CD4-positive, alpha-beta T cell treated with Interleukin-15 for 1 hour (primary cell): ENCODE measurements at regions not wholly inside any gene's neighbourhood (a gene's known extent, or its start where the extent isn't known, plus 50 kb on each side); places are given as distances from the start of the nearest gene placed in this dataset.
"Not testable (repeated sequence)": the region's sequence is repeated elsewhere in the genome, so short reads cannot be mapped to it uniquely, and the experiment has no call there.

Experiments used
- DNase-seq: peaks from one replicate; pipeline ENCODE4 v3.0.0-alpha.2; 2020

- DNase-seq = no peak
These were observed 331.2 kb downstream of the QKI start for GRCh38 chr6:163745536-163746400.

GRCh38 chr6:163744256-163744925, 329.9 kb downstream of the QKI start:
- DNase-seq = no peak

DNA sequence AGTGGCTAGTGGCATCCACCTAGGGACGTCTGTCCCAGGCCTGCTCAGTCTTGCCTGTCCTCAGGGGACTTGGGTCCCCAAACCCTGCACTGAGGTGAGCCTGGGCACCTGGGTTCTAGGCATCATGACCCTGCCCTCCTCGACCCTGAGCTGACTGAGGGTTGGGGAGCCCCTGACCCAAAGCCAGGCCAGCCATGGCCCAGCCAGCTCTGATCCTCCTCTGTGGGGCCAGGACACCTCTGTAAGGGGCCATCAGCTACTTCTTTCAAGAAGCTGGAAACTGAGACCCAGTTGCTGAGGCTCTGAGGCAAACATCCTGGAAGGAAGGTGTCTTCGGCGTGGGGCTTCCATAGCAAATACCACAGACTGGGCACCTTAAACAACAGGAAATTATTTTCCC, 329.3 kb downstream of the QKI start:
- DNase-seq = no peak

- DNase-seq = no peak
These were observed 327.3 kb downstream of the QKI start for GRCh38 chr6:163741743-163742363.

GRCh38 chr6:163741342-163741741, 326.8 kb downstream of the QKI start:
- no peak for DNase-seq

- DNase-seq = no peak
These were observed 325.4 kb downstream of the QKI start for GRCh38 chr6:163739966-163740365.

- DNase-seq = no peak
These were observed 324.8 kb downstream of the QKI start for GRCh38 chr6:163739408-163739725.

- no peak for DNase-seq
These were observed 324.3 kb downstream of the QKI start for GRCh38 chr6:163738725-163739407.

DNA sequence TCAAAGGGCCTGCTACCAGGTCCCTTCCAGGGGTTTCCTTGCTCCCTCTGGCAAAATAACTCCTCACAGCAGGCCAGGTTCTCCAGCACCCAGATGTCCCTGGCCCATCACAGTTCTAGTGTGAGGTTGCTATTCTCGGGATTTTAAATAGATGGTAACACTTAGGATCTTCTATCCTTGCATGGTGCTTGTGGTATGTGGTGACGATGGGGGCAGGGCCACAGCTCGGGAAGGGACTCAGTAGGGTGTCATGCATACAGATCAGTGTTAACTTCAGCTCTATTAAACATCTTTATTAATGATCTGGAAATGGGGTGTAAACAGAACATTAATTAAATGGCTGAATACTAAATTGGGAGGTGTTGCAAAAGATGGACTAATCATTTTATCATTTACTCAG, 323.8 kb downstream of the QKI start:
- no peak for DNase-seq

DNA sequence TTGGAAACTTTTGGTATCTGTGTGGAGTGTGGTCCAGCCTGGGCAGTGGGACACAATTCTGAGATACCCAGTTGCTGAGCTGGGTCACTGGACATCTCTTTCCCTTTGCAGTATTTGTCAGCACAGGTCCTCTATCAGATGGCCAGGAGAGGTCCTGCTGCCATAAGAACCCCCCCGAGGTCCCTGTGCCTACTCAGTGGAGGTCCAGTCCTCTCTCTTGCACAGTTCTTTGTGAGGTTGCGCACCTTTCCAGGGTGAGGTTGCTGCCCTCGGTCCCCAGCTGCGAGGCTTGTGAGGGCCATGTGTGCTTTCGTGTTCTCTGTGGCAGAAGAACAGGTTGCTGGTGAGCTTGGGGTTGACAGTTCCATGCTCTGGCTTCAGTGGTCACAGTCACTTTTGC, 320.6 kb downstream of the QKI start:
- DNase-seq = no peak

- DNase-seq = no peak
These were observed 318.5 kb downstream of the QKI start for GRCh38 chr6:163733061-163733460.

- no peak for DNase-seq
These were observed 318.0 kb downstream of the QKI start for GRCh38 chr6:163732479-163732878.

DNA sequence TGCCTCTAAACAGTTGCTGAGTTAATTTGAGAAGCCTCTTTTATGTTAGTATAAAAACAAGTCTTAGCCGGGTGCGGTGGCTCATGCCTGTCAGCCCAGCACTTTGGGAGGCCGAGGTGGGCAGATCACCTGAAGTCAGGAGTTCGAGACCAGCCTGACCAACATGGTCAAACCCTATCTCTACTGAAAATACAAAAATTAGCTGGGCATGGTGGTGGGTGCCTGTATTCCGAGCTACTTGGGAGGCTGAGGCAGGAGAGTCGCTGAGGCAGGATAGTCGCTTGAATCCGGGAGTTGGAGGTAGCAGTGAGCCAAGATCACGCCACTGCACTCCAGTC, 317.5 kb downstream of the QKI start:
- DNase-seq = not testable (repeated sequence)

GRCh38 chr6:163731215-163732013, 316.9 kb downstream of the QKI start:
- DNase-seq = no peak

DNA sequence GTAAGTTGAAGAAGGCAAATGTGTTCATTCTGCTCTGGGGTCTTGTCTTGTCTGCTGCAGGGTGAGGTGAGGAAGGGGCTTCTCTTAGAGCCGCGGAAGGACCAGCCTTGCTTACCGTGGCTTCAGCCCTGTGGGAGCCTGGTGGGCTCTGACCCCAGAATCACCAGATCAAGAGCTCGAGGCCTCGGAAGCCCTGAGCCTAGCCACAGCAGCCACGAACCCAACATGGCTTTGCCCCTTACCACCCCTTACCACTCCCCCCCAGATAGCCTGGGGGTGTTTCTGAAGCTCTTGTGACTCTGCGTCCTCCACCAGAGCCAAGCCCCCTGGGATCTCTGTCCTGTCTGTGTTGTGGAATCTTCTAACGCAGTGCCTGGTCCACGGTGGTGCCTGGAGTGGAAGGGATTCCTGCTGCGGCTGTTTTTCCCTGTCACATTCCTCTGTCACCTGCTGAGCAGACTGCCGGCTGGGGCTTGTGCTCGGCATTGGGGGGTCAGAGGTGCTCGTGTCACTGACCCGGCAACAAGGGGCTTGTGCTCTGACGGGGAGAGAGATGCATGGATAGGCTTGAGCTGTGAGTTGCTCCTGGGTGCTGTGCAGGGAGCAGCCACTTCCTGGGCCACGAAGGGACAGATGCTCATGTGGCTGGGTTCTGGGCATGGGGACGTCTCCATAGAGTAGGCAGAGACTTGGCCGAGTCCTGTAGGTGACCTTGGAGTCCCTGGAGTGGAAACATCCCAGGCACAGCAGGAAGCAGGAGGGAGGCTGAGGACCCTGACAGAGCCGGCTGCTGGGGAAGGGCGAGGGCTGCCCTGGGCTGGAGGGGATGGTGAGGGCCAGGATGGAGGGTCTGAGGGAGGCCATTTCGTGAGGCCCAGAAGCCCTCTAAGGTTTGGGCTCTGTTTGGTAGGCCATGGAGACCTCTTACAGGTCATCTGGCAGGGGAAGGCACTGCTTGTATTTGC, 316.0 kb downstream of the QKI start:
- no peak for DNase-seq

GRCh38 chr6:163729127-163729872, 314.8 kb downstream of the QKI start:
- DNase-seq = no peak

DNA sequence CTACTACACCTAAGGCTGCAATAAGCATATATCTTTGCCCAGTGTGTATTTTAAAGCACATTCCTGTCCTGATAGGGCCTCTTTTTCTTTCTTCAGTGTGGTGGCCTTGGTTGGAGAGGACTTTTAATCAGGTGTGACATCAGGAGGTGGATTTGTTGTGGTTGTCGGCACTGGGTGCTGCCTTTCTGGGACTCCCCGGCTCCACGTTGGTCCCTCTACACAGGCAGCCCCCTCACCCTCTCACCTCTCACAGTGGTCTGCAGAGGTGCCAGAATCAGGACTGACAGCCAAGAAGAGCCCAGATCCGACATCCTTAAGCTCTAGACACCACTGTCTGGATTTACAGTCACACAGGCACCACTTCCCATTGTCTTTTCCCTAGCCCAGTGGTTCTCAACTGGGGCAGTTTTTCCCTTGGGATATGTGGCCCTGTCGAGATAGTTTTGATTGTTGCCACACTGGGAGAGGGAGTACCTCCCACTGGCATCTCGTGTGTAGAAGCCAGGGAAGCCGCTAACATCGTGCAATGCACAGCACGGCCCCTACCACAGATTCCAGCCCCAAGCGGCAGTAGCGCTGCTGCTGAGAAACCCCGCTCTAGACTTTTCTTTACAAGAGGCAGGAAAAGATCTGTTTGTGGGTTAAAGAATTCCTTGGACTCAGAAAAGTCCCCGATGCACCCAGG, 314.1 kb downstream of the QKI start:
- no peak for DNase-seq

DNA sequence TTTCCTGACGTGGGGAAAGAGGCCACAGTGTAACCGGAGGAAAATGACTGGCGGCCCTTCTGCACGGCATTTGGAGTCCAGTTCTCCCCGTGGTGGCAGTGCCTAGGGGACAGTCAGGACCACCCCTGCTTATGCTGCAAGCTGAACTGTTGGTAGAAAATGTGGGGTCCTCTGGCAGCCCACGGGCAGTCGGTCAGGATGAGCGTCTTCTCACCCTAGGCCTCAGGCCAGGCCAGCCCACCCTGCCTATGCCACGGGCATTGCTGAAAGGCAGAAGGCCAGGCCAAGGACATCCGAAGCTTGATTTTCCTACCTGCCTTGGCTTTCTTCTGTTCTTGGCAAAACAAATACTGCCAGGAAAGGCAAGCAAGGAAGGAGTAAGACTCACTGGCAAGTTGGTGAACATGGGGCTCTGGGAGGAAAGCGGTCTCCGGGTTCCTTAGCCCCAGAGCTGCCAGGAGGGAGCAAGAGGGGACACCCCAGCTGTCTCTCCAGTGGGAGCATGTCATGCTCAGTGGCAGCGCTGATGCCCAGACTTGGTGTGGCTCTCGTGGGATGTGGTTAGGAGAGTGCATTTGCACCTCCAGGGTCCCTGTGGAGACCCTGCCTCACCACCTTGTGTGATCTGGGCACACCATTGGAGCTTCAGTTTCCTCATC, 311.6 kb downstream of the QKI start:
- DNase-seq = no peak
